ENCODE measurements at regions not wholly inside any gene's neighbourhood (a gene's known extent, or its start where the extent isn't known, plus 50 kb on each side); places are given as distances from the start of the nearest gene placed in this dataset.
A peak's percentile ranks its signal among the peaks of the same experiment; 100 is the strongest.

DNA sequence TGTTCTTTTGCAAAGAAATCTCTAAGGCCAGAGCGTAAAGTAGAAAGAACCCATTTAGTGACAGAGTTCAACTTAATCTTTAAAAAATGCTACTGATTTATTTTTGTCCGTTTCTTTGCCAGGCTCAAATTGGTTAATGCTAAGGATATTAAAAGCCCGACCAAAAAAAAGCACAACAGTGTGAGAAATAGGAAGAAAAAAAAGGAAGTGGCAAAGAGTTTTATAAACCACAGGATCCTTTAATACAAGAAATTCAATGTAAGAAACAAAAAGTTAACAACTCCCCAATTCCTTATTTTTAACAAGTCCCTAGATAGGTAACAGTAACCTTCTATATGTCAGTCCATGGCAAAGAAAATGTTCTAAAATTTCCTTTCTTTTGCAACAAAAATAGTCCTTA lies 480.4 kb downstream of the ACTRT1 start:
- WGBS (ENCODE audit: missing lambda C conversion rate), result 15% methylated on average over 3 of the region's 3 CpGs
- no peak for ATAC-seq
- peak; percentile 61 for FAIRE-seq
- no peak for DNase-seq (ENCODE audit: low read depth in 1 of 2, low spot score in 1 of 2)
- Histone ChIP-seq H3K4me2 (no peak overlapping the region), H3K27ac (no peak overlapping the region), H3K9me3 (no peaks in the 10 kb centered on the region), H3K4me3 (no peak overlapping the region), H3K4me1 (no peaks in the 10 kb centered on the region)
- TF ChIP-seq POLR2A (IDR thresholded peaks at IDR 0.05; ENCODE audit: low read length) (no peak), ZSCAN20 (CRISPR knock-in tag; IDR thresholded peaks at IDR 0.05) (no peak), TP53 (CRISPR knock-in tag; IDR thresholded peaks at IDR 0.05) (no peak), CEBPB (IDR thresholded peaks at IDR 0.05) (no peak), FOSB (CRISPR knock-in tag; IDR thresholded peaks at IDR 0.05) (no peak), HOXA7 (CRISPR knock-in tag; IDR thresholded peaks at IDR 0.05) (no peak), HOXB13 (CRISPR knock-in tag; IDR thresholded peaks at IDR 0.05; ENCODE audit: low read depth) (no peak), JUN (IDR thresholded peaks at IDR 0.05) (no peak), EHF (CRISPR knock-in tag; IDR thresholded peaks at IDR 0.05) (no peak), ZNF302 (CRISPR knock-in tag; IDR thresholded peaks at IDR 0.05) (no peak), CBX8 (IDR thresholded peaks at IDR 0.05) (no peak), NR3C1 (IDR thresholded peaks at IDR 0.05) (no peak), MAZ (IDR thresholded peaks at IDR 0.05; ENCODE audit: borderline replicate concordance, low read depth, low read length) (no peak), MYC (IDR thresholded peaks at IDR 0.05; ENCODE audit: borderline replicate concordance, low read length) (no peak), CBX2 (IDR thresholded peaks at IDR 0.05; ENCODE audit: borderline replicate concordance, low read depth) (no peak), ZC3H11A (IDR thresholded peaks at IDR 0.05) (no peak)
- TF ChIP-seq, protein P1, sequence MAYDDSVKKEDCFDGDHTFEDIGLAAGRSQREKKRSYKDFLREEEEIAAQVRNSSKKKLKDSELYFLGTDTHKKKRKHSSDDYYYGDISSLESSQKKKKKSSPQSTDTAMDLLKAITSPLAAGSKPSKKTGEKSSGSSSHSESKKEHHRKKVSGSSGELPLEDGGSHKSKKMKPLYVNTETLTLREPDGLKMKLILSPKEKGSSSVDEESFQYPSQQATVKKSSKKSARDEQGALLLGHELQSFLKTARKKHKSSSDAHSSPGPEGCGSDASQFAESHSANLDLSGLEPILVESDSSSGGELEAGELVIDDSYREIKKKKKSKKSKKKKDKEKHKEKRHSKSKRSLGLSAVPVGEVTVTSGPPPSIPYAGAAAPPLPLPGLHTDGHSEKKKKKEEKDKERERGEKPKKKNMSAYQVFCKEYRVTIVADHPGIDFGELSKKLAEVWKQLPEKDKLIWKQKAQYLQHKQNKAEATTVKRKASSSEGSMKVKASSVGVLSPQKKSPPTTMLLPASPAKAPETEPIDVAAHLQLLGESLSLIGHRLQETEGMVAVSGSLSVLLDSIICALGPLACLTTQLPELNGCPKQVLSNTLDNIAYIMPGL (CRISPR knock-in tag; IDR thresholded peaks at IDR 0.05; ENCODE audit: borderline replicate concordance), result no peak
- TF ChIP-seq, protein P2, sequence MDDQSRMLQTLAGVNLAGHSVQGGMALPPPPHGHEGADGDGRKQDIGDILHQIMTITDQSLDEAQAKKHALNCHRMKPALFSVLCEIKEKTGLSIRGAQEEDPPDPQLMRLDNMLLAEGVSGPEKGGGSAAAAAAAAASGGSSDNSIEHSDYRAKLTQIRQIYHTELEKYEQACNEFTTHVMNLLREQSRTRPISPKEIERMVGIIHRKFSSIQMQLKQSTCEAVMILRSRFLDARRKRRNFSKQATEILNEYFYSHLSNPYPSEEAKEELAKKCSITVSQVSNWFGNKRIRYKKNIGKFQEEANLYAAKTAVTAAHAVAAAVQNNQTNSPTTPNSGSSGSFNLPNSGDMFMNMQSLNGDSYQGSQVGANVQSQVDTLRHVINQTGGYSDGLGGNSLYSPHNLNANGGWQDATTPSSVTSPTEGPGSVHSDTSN (IDR thresholded peaks at IDR 0.05), result no peak
- TF ChIP-seq, protein P3, sequence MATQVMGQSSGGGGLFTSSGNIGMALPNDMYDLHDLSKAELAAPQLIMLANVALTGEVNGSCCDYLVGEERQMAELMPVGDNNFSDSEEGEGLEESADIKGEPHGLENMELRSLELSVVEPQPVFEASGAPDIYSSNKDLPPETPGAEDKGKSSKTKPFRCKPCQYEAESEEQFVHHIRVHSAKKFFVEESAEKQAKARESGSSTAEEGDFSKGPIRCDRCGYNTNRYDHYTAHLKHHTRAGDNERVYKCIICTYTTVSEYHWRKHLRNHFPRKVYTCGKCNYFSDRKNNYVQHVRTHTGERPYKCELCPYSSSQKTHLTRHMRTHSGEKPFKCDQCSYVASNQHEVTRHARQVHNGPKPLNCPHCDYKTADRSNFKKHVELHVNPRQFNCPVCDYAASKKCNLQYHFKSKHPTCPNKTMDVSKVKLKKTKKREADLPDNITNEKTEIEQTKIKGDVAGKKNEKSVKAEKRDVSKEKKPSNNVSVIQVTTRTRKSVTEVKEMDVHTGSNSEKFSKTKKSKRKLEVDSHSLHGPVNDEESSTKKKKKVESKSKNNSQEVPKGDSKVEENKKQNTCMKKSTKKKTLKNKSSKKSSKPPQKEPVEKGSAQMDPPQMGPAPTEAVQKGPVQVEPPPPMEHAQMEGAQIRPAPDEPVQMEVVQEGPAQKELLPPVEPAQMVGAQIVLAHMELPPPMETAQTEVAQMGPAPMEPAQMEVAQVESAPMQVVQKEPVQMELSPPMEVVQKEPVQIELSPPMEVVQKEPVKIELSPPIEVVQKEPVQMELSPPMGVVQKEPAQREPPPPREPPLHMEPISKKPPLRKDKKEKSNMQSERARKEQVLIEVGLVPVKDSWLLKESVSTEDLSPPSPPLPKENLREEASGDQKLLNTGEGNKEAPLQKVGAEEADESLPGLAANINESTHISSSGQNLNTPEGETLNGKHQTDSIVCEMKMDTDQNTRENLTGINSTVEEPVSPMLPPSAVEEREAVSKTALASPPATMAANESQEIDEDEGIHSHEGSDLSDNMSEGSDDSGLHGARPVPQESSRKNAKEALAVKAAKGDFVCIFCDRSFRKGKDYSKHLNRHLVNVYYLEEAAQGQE (IDR thresholded peaks at IDR 0.05), result no peak
- POLR2A ChIA-PET, result no interaction called here
- CTCF ChIA-PET, result no interaction called here

DNA sequence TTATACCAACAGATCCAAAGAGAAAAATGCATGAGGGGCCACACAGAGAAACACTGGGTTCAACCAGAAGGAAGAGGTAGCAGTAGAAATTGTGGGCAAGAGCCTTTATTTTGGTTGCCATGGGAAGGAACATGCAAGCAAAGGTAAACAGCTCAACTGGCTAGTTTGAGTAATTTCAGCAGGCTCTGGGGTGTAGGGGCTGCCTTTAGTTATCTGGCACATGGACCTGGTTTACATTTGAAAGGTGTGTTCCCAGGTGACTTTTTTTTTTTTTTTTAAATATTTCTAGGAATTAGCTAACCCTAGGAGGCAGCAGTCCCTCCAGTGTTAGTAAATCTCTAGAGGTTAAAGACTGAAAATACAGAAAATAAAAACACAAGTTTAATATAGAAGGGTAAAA lies 481.9 kb downstream of the ACTRT1 start:
- Histone ChIP-seq H3K4me1 (no peaks in the 10 kb centered on the region), H3K4me2 (no peak overlapping the region), H3K27ac (no peak overlapping the region), H3K9me3 (no peaks in the 10 kb centered on the region), H3K4me3 (no peak overlapping the region)
- ChIA-PET CTCF (no interaction called here), POLR2A (no interaction called here)
- FAIRE-seq (no peak), DNase-seq (ENCODE audit: low read depth in 1 of 2, low spot score in 1 of 2) (no peak), ATAC-seq (no peak)
- TF ChIP-seq HOXB5 (CRISPR knock-in tag; IDR thresholded peaks at IDR 0.05) (no peak), RCOR1 (IDR thresholded peaks at IDR 0.05; ENCODE audit: low read depth, low read length) (no peak), FOXS1 (CRISPR knock-in tag; IDR thresholded peaks at IDR 0.05) (no peak), ZC3H11A (IDR thresholded peaks at IDR 0.05) (no peak), SMC3 (IDR thresholded peaks at IDR 0.05) (no peak), HEYL (CRISPR knock-in tag; IDR thresholded peaks at IDR 0.05) (no peak), CBX8 (IDR thresholded peaks at IDR 0.05) (no peak), JUNB (IDR thresholded peaks at IDR 0.05) (no peak), EP300 (IDR thresholded peaks at IDR 0.05) (no peak), JUN (IDR thresholded peaks at IDR 0.05) (no peak), RNF2 (IDR thresholded peaks at IDR 0.05; ENCODE audit: borderline replicate concordance, low read depth) (no peak), NFE2L2 (conservative IDR thresholded peaks at IDR 0.05; ENCODE audit: low read length) (no peak)
- TF ChIP-seq, protein P4, sequence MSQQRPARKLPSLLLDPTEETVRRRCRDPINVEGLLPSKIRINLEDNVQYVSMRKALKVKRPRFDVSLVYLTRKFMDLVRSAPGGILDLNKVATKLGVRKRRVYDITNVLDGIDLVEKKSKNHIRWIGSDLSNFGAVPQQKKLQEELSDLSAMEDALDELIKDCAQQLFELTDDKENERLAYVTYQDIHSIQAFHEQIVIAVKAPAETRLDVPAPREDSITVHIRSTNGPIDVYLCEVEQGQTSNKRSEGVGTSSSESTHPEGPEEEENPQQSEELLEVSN (IDR thresholded peaks at IDR 0.05; ENCODE audit: borderline replicate concordance, low read depth), result no peak
